HG02798 (cell line): ENCODE measurements at regions not wholly inside any gene's neighbourhood (a gene's known extent, or its start where the extent isn't known, plus 50 kb on each side); places are given as distances from the start of the nearest gene placed in this dataset.
"Not testable (repeated sequence)": the region's sequence is repeated elsewhere in the genome, so short reads cannot be mapped to it uniquely, and the experiment has no call there.

Experiments used
- ATAC-seq: cut with Tn5 transposase; IDR thresholded peaks from one replicate; pipeline ENCODE4 v1.9.1; 2021; ENCODE audit warnings: mild to moderate bottlenecking; ENCODE audit not compliant: unreplicated experiment, poor library complexity

GRCh38 chr12:78331181-78331580 is 500.5 kb downstream of the NAV3 start:
- ATAC-seq, result no peak

- ATAC-seq, result no peak
Observed at GRCh38 chr12:78331753-78332152, 501.1 kb downstream of the NAV3 start.

GRCh38 chr12:78338054-78338785 is 507.5 kb downstream of the NAV3 start:
- no peak for ATAC-seq

GRCh38 chr12:78340406-78340805 is 509.7 kb downstream of the NAV3 start:
- no peak for ATAC-seq

GRCh38 chr12:78343657-78344056 is 513.0 kb downstream of the NAV3 start:
- no peak for ATAC-seq

GRCh38 chr12:78359520-78359919 is 505.1 kb upstream of the SYT1 start:
- no peak for ATAC-seq

- no peak for ATAC-seq
Observed at GRCh38 chr12:78361683-78362082, 502.9 kb upstream of the SYT1 start.

- no peak for ATAC-seq
Observed at GRCh38 chr12:78371284-78371683, 493.3 kb upstream of the SYT1 start.

GRCh38 chr12:78375461-78375860 is 489.1 kb upstream of the SYT1 start:
- no peak for ATAC-seq

GRCh38 chr12:78376257-78376656 is 488.3 kb upstream of the SYT1 start:
- ATAC-seq, result no peak

- not testable (repeated sequence) for ATAC-seq
Observed at GRCh38 chr12:78379065-78379464, 485.5 kb upstream of the SYT1 start.

- ATAC-seq, result no peak
Observed at GRCh38 chr12:78383414-78383813, 481.2 kb upstream of the SYT1 start.

- no peak for ATAC-seq
Observed at GRCh38 chr12:78384541-78384940, 480.0 kb upstream of the SYT1 start.

GRCh38 chr12:78385541-78385940 is 479.0 kb upstream of the SYT1 start:
- no peak for ATAC-seq

GRCh38 chr12:78386871-78387270 is 477.7 kb upstream of the SYT1 start:
- no peak for ATAC-seq

GRCh38 chr12:78387721-78388120 is 476.9 kb upstream of the SYT1 start:
- no peak for ATAC-seq

GRCh38 chr12:78388461-78388860 is 476.1 kb upstream of the SYT1 start:
- no peak for ATAC-seq

- ATAC-seq, result no peak
Observed at GRCh38 chr12:78390920-78391319, 473.7 kb upstream of the SYT1 start.

GRCh38 chr12:78392918-78393317 is 471.7 kb upstream of the SYT1 start:
- ATAC-seq, result no peak

GRCh38 chr12:78395961-78396360 is 468.6 kb upstream of the SYT1 start:
- no peak for ATAC-seq

- no peak for ATAC-seq
Observed at GRCh38 chr12:78396538-78396937, 468.0 kb upstream of the SYT1 start.

- ATAC-seq, result no peak
Observed at GRCh38 chr12:78398750-78399149, 465.8 kb upstream of the SYT1 start.
